ENCODE measurements at regions not wholly inside any gene's neighbourhood (a gene's known extent, or its start where the extent isn't known, plus 50 kb on each side); places are given as distances from the start of the nearest gene placed in this dataset.

DNA sequence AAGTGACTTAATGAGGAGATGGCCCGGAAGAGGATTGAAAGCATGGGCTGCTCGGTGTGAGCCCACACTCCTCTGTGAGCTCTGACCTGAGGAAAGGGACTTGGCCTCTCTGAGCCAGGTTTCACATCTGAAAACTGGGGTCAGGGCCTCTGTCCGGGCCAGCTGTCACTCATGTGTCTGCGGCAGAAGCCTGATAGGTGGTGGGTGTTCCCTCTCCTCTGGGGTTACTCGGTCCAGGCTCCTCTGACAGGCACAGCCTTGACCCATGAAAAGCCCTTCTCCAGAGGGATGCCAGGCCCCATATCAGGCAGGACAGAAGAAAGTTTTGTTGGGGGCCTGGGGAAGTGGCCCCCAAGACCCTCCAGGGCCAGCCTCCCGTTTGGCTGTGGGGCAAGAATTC lies 131.4 kb downstream of the CHSY1 start:
- no peak overlapping the region for H3K4me3 ChIP-seq (ENCODE audit: low read depth, low read length)
- no peak for TF ChIP-seq CTCF (IDR thresholded peaks at IDR 0.05; ENCODE audit: borderline replicate concordance, insufficient read depth, low read depth, low read length)
